Amygdala (tissue), 56 donors: ENCODE measurements at regions not wholly inside any gene's neighbourhood (a gene's known extent, or its start where the extent isn't known, plus 50 kb on each side); places are given as distances from the start of the nearest gene placed in this dataset.
A peak's percentile ranks its signal among the peaks of the same experiment; 100 is the strongest.

Experiments used
- DNase-seq, 56 donors: peaks; one replicate each; lab custom pipeline; 2025; lab: John Stamatoyannopoulos, UW

GRCh38 chr16:74045513-74045912 is 251.1 kb upstream of the PSMD7 start:
- no peak for DNase-seq

GRCh38 chr16:74035816-74036215 is 260.8 kb upstream of the PSMD7 start:
- no peak for DNase-seq

- DNase-seq, result peak in 1 of 56 donors; percentile 4
These were observed 261.8 kb upstream of the PSMD7 start for GRCh38 chr16:74034862-74035261.

- DNase-seq, result no peak
These were observed 262.4 kb upstream of the PSMD7 start for GRCh38 chr16:74034200-74034599.

GRCh38 chr16:74033441-74033995 is 263.1 kb upstream of the PSMD7 start:
- DNase-seq, result no peak

- no peak for DNase-seq
These were observed 265.1 kb upstream of the PSMD7 start for GRCh38 chr16:74031551-74031950.

- DNase-seq, result no peak
These were observed 266.5 kb upstream of the PSMD7 start for GRCh38 chr16:74030000-74030706.

GRCh38 chr16:74029115-74029792 is 267.4 kb upstream of the PSMD7 start:
- no peak for DNase-seq

GRCh38 chr16:74026373-74027281 is 270.0 kb upstream of the PSMD7 start:
- no peak for DNase-seq

- DNase-seq, result no peak
These were observed 271.7 kb upstream of the PSMD7 start for GRCh38 chr16:74024953-74025352.

- no peak for DNase-seq
These were observed 276.4 kb upstream of the PSMD7 start for GRCh38 chr16:74020095-74020670.

- no peak for DNase-seq
These were observed 277.0 kb upstream of the PSMD7 start for GRCh38 chr16:74019612-74020011.

GRCh38 chr16:74015953-74016352 is 280.7 kb upstream of the PSMD7 start:
- DNase-seq, result no peak

- no peak for DNase-seq
These were observed 297.9 kb upstream of the PSMD7 start for GRCh38 chr16:73998707-73999106.

GRCh38 chr16:73997971-73998370 is 298.6 kb upstream of the PSMD7 start:
- DNase-seq, result no peak

- DNase-seq, result no peak
These were observed 299.3 kb upstream of the PSMD7 start for GRCh38 chr16:73997340-73997711.

GRCh38 chr16:73996624-73997339 is 299.8 kb upstream of the PSMD7 start:
- no peak for DNase-seq

- DNase-seq, result no peak
These were observed 302.7 kb upstream of the PSMD7 start for GRCh38 chr16:73993878-73994277.

- no peak for DNase-seq
These were observed 318.2 kb upstream of the PSMD7 start for GRCh38 chr16:73978407-73978784.

GRCh38 chr16:73976644-73977043 is 320.0 kb upstream of the PSMD7 start:
- no peak for DNase-seq
